ENCODE measurements at regions not wholly inside any gene's neighbourhood (a gene's known extent, or its start where the extent isn't known, plus 50 kb on each side); places are given as distances from the start of the nearest gene placed in this dataset.
"Not testable (repeated sequence)": the region's sequence is repeated elsewhere in the genome, so short reads cannot be mapped to it uniquely, and the experiment has no call there.

- no peak overlapping the region for H3K27ac ChIP-seq
- DNase-seq (ENCODE audit: low spot score) (no peak), ATAC-seq (ENCODE audit: insufficient number of reproducible peaks, low FRiP score, low read depth) (no peak)
- H3K4me3 ChIP-seq: no peak overlapping the region
- H3K9me3 ChIP-seq: no peaks in the 10 kb centered on the region
- TF ChIP-seq, protein P1, sequence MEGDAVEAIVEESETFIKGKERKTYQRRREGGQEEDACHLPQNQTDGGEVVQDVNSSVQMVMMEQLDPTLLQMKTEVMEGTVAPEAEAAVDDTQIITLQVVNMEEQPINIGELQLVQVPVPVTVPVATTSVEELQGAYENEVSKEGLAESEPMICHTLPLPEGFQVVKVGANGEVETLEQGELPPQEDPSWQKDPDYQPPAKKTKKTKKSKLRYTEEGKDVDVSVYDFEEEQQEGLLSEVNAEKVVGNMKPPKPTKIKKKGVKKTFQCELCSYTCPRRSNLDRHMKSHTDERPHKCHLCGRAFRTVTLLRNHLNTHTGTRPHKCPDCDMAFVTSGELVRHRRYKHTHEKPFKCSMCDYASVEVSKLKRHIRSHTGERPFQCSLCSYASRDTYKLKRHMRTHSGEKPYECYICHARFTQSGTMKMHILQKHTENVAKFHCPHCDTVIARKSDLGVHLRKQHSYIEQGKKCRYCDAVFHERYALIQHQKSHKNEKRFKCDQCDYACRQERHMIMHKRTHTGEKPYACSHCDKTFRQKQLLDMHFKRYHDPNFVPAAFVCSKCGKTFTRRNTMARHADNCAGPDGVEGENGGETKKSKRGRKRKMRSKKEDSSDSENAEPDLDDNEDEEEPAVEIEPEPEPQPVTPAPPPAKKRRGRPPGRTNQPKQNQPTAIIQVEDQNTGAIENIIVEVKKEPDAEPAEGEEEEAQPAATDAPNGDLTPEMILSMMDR (IDR thresholded peaks at IDR 0.05): no peak
- no peaks in the 10 kb centered on the region for H3K27me3 ChIP-seq (replicated peaks; ENCODE audit: insufficient read depth)
- H3K36me3 ChIP-seq: no peaks in the 10 kb centered on the region
- H3K4me1 ChIP-seq (ENCODE audit: control insufficient read depth in 1 of 2, low read depth in 2 of 2): no peaks in the 10 kb centered on the region
Measured at GRCh38 chr3:186444974-186445373, 82.9 kb upstream of the DGKG start.

DNA sequence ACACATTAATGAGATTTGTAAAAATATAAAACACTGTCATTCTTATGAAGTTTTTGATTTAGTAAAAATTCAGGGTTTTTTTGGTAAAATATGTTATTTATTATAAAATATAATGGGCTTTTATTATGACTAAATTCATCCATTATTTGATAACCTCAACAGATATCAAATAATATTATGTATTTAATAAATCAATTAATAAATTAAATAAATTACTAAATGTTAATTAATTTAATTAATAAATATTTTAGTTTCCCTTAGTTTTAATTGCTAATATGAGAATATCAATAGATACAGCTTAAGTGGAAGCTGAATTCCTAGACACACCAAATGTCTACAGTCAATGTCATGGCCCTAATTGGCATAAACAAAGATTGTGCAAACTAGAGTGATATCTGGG lies 82.3 kb upstream of the DGKG start:
- H3K4me3 ChIP-seq: no peak overlapping the region
- TF ChIP-seq, protein P1 (IDR thresholded peaks at IDR 0.05): no peak

DNA sequence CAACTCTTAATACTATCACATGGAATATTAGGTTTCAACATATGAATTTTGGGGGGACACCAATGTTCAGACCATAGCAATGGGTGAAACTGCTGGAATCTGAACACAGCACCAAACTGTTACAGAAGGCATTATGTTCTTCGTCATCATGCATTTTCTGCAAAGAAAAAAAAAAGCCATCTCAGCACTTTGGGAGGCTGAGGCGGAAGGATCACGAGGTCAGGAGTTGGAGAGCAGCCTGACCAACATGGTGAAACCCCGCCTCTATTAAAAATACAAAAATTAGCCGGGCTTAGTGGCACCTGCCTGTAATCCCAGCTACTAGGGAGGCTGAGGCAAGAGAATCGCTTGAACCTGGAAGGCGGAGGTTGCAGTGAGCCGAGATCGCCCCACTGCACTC lies 80.9 kb upstream of the DGKG start:
- not testable (repeated sequence) for H3K27me3 ChIP-seq (replicated peaks; ENCODE audit: insufficient read depth); H3K9me3 ChIP-seq; H3K4me3 ChIP-seq; H3K4me1 ChIP-seq (ENCODE audit: control insufficient read depth in 1 of 2, low read depth in 2 of 2); H3K36me3 ChIP-seq; ATAC-seq (ENCODE audit: insufficient number of reproducible peaks, low FRiP score, low read depth); DNase-seq (ENCODE audit: low spot score); H3K27ac ChIP-seq

More for the DNA sequence above, 82.3 kb upstream of the DGKG start:
- DNase-seq (ENCODE audit: low spot score) (no peak), ATAC-seq (ENCODE audit: insufficient number of reproducible peaks, low FRiP score, low read depth) (no peak)
- Histone ChIP-seq H3K27ac (no peak overlapping the region), H3K9me3 (no peaks in the 10 kb centered on the region), H3K4me1 (ENCODE audit: control insufficient read depth in 1 of 2, low read depth in 2 of 2) (no peaks in the 10 kb centered on the region), H3K27me3 (replicated peaks; ENCODE audit: insufficient read depth) (no peaks in the 10 kb centered on the region), H3K36me3 (no peaks in the 10 kb centered on the region)

GRCh38 chr3:186442162-186442561 lies 80.1 kb upstream of the DGKG start:
- no peaks in the 10 kb centered on the region for H3K36me3 ChIP-seq
- ATAC-seq (ENCODE audit: insufficient number of reproducible peaks, low FRiP score, low read depth): no peak
- DNase-seq (ENCODE audit: low spot score): no peak
- H3K4me1 ChIP-seq (ENCODE audit: control insufficient read depth in 1 of 2, low read depth in 2 of 2): no peaks in the 10 kb centered on the region
- no peak overlapping the region for H3K27ac ChIP-seq
- TF ChIP-seq, protein P1 (IDR thresholded peaks at IDR 0.05): no peak
- H3K9me3 ChIP-seq: no peaks in the 10 kb centered on the region
- H3K4me3 ChIP-seq: no peak overlapping the region
- H3K27me3 ChIP-seq (replicated peaks; ENCODE audit: insufficient read depth): no peaks in the 10 kb centered on the region

GRCh38 chr3:186440891-186441290 lies 78.9 kb upstream of the DGKG start:
- no peaks in the 10 kb centered on the region for H3K27me3 ChIP-seq (replicated peaks; ENCODE audit: insufficient read depth)
- no peak for ATAC-seq (ENCODE audit: insufficient number of reproducible peaks, low FRiP score, low read depth)

DNA sequence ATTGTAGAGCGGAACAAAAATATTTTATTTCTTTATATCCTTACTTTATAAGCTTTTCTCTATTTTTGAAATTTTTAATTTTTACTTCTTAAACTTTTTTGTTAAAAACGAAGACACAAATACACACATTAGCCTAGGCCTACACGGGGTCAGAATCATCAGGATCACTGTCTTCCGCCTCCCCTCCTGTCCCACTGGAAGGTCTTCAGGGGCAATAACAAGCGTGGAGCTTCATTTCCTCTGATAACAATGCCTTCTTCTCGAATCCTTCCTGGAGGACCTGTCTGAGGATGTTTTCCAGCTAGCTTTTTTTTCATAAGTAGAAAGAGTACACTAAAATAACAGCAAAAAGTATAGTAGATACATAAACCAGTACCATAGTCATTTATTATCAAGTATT lies 77.7 kb upstream of the DGKG start:
- DNase-seq (ENCODE audit: low spot score) (no peak), ATAC-seq (ENCODE audit: insufficient number of reproducible peaks, low FRiP score, low read depth) (no peak)
- Histone ChIP-seq H3K9me3 (no peaks in the 10 kb centered on the region), H3K27me3 (replicated peaks; ENCODE audit: insufficient read depth) (no peaks in the 10 kb centered on the region), H3K27ac (no peak overlapping the region), H3K4me3 (no peak overlapping the region), H3K4me1 (ENCODE audit: control insufficient read depth in 1 of 2, low read depth in 2 of 2) (no peaks in the 10 kb centered on the region), H3K36me3 (no peaks in the 10 kb centered on the region)
- TF ChIP-seq, protein P1 (IDR thresholded peaks at IDR 0.05): no peak

More at GRCh38 chr3:186440891-186441290, 78.9 kb upstream of the DGKG start:
- Histone ChIP-seq H3K4me3 (no peak overlapping the region), H3K27ac (no peak overlapping the region), H3K4me1 (ENCODE audit: control insufficient read depth in 1 of 2, low read depth in 2 of 2) (no peaks in the 10 kb centered on the region), H3K36me3 (no peaks in the 10 kb centered on the region), H3K9me3 (no peaks in the 10 kb centered on the region)
- TF ChIP-seq, protein P1 (IDR thresholded peaks at IDR 0.05): no peak
- no peak for DNase-seq (ENCODE audit: low spot score)

GRCh38 chr3:186435332-186435731 lies 73.3 kb upstream of the DGKG start:
- H3K27ac ChIP-seq; ATAC-seq (ENCODE audit: insufficient number of reproducible peaks, low FRiP score, low read depth); H3K4me1 ChIP-seq (ENCODE audit: control insufficient read depth in 1 of 2, low read depth in 2 of 2); DNase-seq (ENCODE audit: low spot score); H3K36me3 ChIP-seq; H3K4me3 ChIP-seq; H3K9me3 ChIP-seq; H3K27me3 ChIP-seq (replicated peaks; ENCODE audit: insufficient read depth): not testable (repeated sequence)

Measured in thoracic aorta (tissue), 2 donors.